ENCODE measurements at regions not wholly inside any gene's neighbourhood (a gene's known extent, or its start where the extent isn't known, plus 50 kb on each side); places are given as distances from the start of the nearest gene placed in this dataset.
"Not testable (repeated sequence)": the region's sequence is repeated elsewhere in the genome, so short reads cannot be mapped to it uniquely, and the experiment has no call there.

GRCh38 chr10:45229823-45230222, 85.6 kb downstream of the OR13A1 start:
- Mint-ChIP-seq H3K27me3 (ENCODE audit: low read depth) (peaks cover 48% of the 10 kb centered on the region), H3K36me3 (ENCODE audit: low read depth) (peaks cover 3% of the 10 kb centered on the region), H3K4me3 (no peak overlapping the region)

GRCh38 chr10:45235260-45235769, 80.1 kb downstream of the OR13A1 start:
- peak; percentile 78 for DNase-seq (ENCODE audit: low read depth, low spot score)
- peaks cover 19% of the 10 kb centered on the region for H3K27me3 Mint-ChIP-seq (ENCODE audit: low read depth)
- H3K4me1 Mint-ChIP-seq; H3K27ac Mint-ChIP-seq (ENCODE audit: unreplicated experiment); H3K9me3 Mint-ChIP-seq; H3K4me3 Mint-ChIP-seq; H3K36me3 Mint-ChIP-seq (ENCODE audit: low read depth): not testable (repeated sequence)
- TF ChIP-seq CTCF (conservative IDR thresholded peaks at IDR 0.05) = peak; percentile 78

More at GRCh38 chr10:45229823-45230222, 85.6 kb downstream of the OR13A1 start:
- H3K27ac Mint-ChIP-seq (ENCODE audit: unreplicated experiment) = no peak overlapping the region
- DNase-seq (ENCODE audit: low read depth, low spot score) = no peak
- no peak for TF ChIP-seq CTCF (conservative IDR thresholded peaks at IDR 0.05)
- no peaks in the 10 kb centered on the region for H3K4me1 Mint-ChIP-seq
- peaks cover 12% of the 10 kb centered on the region for H3K9me3 Mint-ChIP-seq

- Mint-ChIP-seq H3K27me3 (ENCODE audit: low read depth) (peaks cover 19% of the 10 kb centered on the region), H3K36me3 (ENCODE audit: low read depth) (no peaks in the 10 kb centered on the region), H3K27ac (ENCODE audit: unreplicated experiment) (no peak overlapping the region), H3K4me3 (no peak overlapping the region), H3K4me1 (no peaks in the 10 kb centered on the region), H3K9me3 (no peaks in the 10 kb centered on the region)
- no peak for DNase-seq (ENCODE audit: low read depth, low spot score)
- no peak for TF ChIP-seq CTCF (conservative IDR thresholded peaks at IDR 0.05)
Observed at GRCh38 chr10:45235798-45236220, 79.6 kb downstream of the OR13A1 start.

GRCh38 chr10:45238896-45239295, 76.5 kb downstream of the OR13A1 start:
- H3K36me3 Mint-ChIP-seq (ENCODE audit: low read depth) = no peaks in the 10 kb centered on the region
- no peak for DNase-seq (ENCODE audit: low read depth, low spot score)
- H3K4me3 Mint-ChIP-seq = no peak overlapping the region
- no peak overlapping the region for H3K27ac Mint-ChIP-seq (ENCODE audit: unreplicated experiment)
- peaks cover 4% of the 10 kb centered on the region for H3K4me1 Mint-ChIP-seq
- peaks cover 6% of the 10 kb centered on the region for H3K27me3 Mint-ChIP-seq (ENCODE audit: low read depth)
- H3K9me3 Mint-ChIP-seq = no peaks in the 10 kb centered on the region
- TF ChIP-seq CTCF (conservative IDR thresholded peaks at IDR 0.05) = no peak

GRCh38 chr10:45239642-45240041, 75.8 kb downstream of the OR13A1 start:
- Mint-ChIP-seq H3K27me3 (ENCODE audit: low read depth) (peaks cover 4% of the 10 kb centered on the region), H3K4me1 (peaks cover 4% of the 10 kb centered on the region), H3K36me3 (ENCODE audit: low read depth) (no peaks in the 10 kb centered on the region), H3K4me3 (no peak overlapping the region), H3K9me3 (no peaks in the 10 kb centered on the region), H3K27ac (ENCODE audit: unreplicated experiment) (no peak overlapping the region)
- no peak for TF ChIP-seq CTCF (conservative IDR thresholded peaks at IDR 0.05)
- DNase-seq (ENCODE audit: low read depth, low spot score) = no peak
